Neural crest cell (in vitro differentiated cells): ENCODE measurements at regions not wholly inside any gene's neighbourhood (a gene's known extent, or its start where the extent isn't known, plus 50 kb on each side); places are given as distances from the start of the nearest gene placed in this dataset.
"Not testable (repeated sequence)": the region's sequence is repeated elsewhere in the genome, so short reads cannot be mapped to it uniquely, and the experiment has no call there.

Experiments
- DNase-seq: peaks from one replicate; pipeline ENCODE4 v3.0.0; 2021; ENCODE audit warnings: low read depth, mixed read lengths, low spot score
- H3K27ac Mint-ChIP-seq: one replicate; pipeline ENCODE4 v1.8.0; 2021; ENCODE audit warnings: mild to moderate bottlenecking, mixed read lengths; ENCODE audit not compliant: unreplicated experiment
- H3K27me3 Mint-ChIP-seq: 2 replicates; pipeline ENCODE4 v1.8.0; 2021; ENCODE audit warnings: low read depth, mild to moderate bottlenecking, mixed read lengths
- H3K36me3 Mint-ChIP-seq: 2 replicates; pipeline ENCODE4 v1.8.0; 2021; ENCODE audit warnings: low read depth, mild to moderate bottlenecking, mixed read lengths
- H3K4me1 Mint-ChIP-seq: 2 replicates; pipeline ENCODE4 v1.8.0; 2021; ENCODE audit warnings: mixed read lengths
- H3K4me3 Mint-ChIP-seq: one replicate; pipeline ENCODE4 v1.8.0; 2021; ENCODE audit warnings: mild to moderate bottlenecking, mixed read lengths
- H3K9me3 Mint-ChIP-seq: 2 replicates; pipeline ENCODE4 v1.8.0; 2021; ENCODE audit warnings: mixed read lengths
- CTCF ChIP-seq: fragments of 200-600 bp; sonication (generic); conservative IDR thresholded peaks from 2 replicates; pipeline ENCODE4 v1.5.0; 2021; ENCODE audit warnings: antibody characterized with exemption, mild to moderate bottlenecking

GRCh38 chr5:20940786-20941185 is 952.8 kb upstream of the CDH18 start:
- H3K9me3 Mint-ChIP-seq, H3K4me3 Mint-ChIP-seq, H3K4me1 Mint-ChIP-seq, H3K27me3 Mint-ChIP-seq, H3K27ac Mint-ChIP-seq, DNase-seq, H3K36me3 Mint-ChIP-seq: not testable (repeated sequence)

- not testable (repeated sequence) for H3K36me3 Mint-ChIP-seq, H3K27ac Mint-ChIP-seq
These were observed 902.9 kb upstream of the CDH18 start for GRCh38 chr5:20890936-20891335.

GRCh38 chr5:20875726-20876125 is 887.7 kb upstream of the CDH18 start:
- H3K4me1 Mint-ChIP-seq, H3K27ac Mint-ChIP-seq, H3K9me3 Mint-ChIP-seq, H3K27me3 Mint-ChIP-seq, H3K36me3 Mint-ChIP-seq, H3K4me3 Mint-ChIP-seq, DNase-seq: not testable (repeated sequence)

More at GRCh38 chr5:20890936-20891335, 902.9 kb upstream of the CDH18 start:
- H3K9me3 Mint-ChIP-seq, H3K4me1 Mint-ChIP-seq, H3K27me3 Mint-ChIP-seq, H3K4me3 Mint-ChIP-seq, DNase-seq: not testable (repeated sequence)

GRCh38 chr5:20865892-20866291 is 877.9 kb upstream of the CDH18 start:
- not testable (repeated sequence) for H3K27me3 Mint-ChIP-seq, H3K9me3 Mint-ChIP-seq, H3K4me3 Mint-ChIP-seq, H3K4me1 Mint-ChIP-seq, H3K36me3 Mint-ChIP-seq, H3K27ac Mint-ChIP-seq, DNase-seq

GRCh38 chr5:20833081-20833627 is 845.2 kb upstream of the CDH18 start:
- Mint-ChIP-seq H3K4me3 (no peak overlapping the region), H3K9me3 (peaks cover under 1% of the 10 kb centered on the region), H3K27me3 (no peaks in the 10 kb centered on the region), H3K27ac (no peak overlapping the region), H3K36me3 (no peaks in the 10 kb centered on the region), H3K4me1 (no peaks in the 10 kb centered on the region)
- no peak for TF ChIP-seq CTCF
- no peak for DNase-seq

GRCh38 chr5:20832204-20833080 is 844.4 kb upstream of the CDH18 start:
- DNase-seq: no peak
- Mint-ChIP-seq H3K4me1 (no peaks in the 10 kb centered on the region), H3K27ac (no peak overlapping the region), H3K4me3 (no peak overlapping the region), H3K36me3 (no peaks in the 10 kb centered on the region), H3K27me3 (no peaks in the 10 kb centered on the region), H3K9me3 (no peaks in the 10 kb centered on the region)
- TF ChIP-seq CTCF: no peak

- H3K36me3 Mint-ChIP-seq, H3K27ac Mint-ChIP-seq, H3K4me1 Mint-ChIP-seq, DNase-seq, H3K4me3 Mint-ChIP-seq, H3K27me3 Mint-ChIP-seq, H3K9me3 Mint-ChIP-seq: not testable (repeated sequence)
These were observed 838.0 kb upstream of the CDH18 start for GRCh38 chr5:20825951-20826350.

GRCh38 chr5:20797216-20797615 is 809.2 kb upstream of the CDH18 start:
- not testable (repeated sequence) for DNase-seq, H3K27me3 Mint-ChIP-seq, H3K27ac Mint-ChIP-seq, H3K4me3 Mint-ChIP-seq, H3K4me1 Mint-ChIP-seq, H3K36me3 Mint-ChIP-seq, H3K9me3 Mint-ChIP-seq

GRCh38 chr5:20784755-20785154 is 796.8 kb upstream of the CDH18 start:
- H3K9me3 Mint-ChIP-seq, H3K4me3 Mint-ChIP-seq, H3K27ac Mint-ChIP-seq, H3K27me3 Mint-ChIP-seq, H3K4me1 Mint-ChIP-seq, DNase-seq, H3K36me3 Mint-ChIP-seq: not testable (repeated sequence)

- not testable (repeated sequence) for H3K36me3 Mint-ChIP-seq, DNase-seq, H3K4me1 Mint-ChIP-seq, H3K9me3 Mint-ChIP-seq, H3K27ac Mint-ChIP-seq, H3K27me3 Mint-ChIP-seq, H3K4me3 Mint-ChIP-seq
These were observed 795.5 kb upstream of the CDH18 start for GRCh38 chr5:20783484-20783883.

GRCh38 chr5:20771338-20771737 is 783.3 kb upstream of the CDH18 start:
- H3K27me3 Mint-ChIP-seq, H3K4me1 Mint-ChIP-seq, H3K36me3 Mint-ChIP-seq, H3K27ac Mint-ChIP-seq, H3K9me3 Mint-ChIP-seq, DNase-seq, H3K4me3 Mint-ChIP-seq: not testable (repeated sequence)

GRCh38 chr5:20765074-20765473 is 777.1 kb upstream of the CDH18 start:
- not testable (repeated sequence) for H3K9me3 Mint-ChIP-seq, H3K36me3 Mint-ChIP-seq, H3K4me3 Mint-ChIP-seq, DNase-seq, H3K27me3 Mint-ChIP-seq, H3K27ac Mint-ChIP-seq, H3K4me1 Mint-ChIP-seq
